Neural crest cell (in vitro differentiated cells): ENCODE measurements at regions not wholly inside any gene's neighbourhood (a gene's known extent, or its start where the extent isn't known, plus 50 kb on each side); places are given as distances from the start of the nearest gene placed in this dataset.

Source experiments
- DNase-seq: peaks from one replicate; pipeline ENCODE4 v3.0.0; 2021; ENCODE audit warnings: low read depth, mixed read lengths, low spot score
- H3K27ac Mint-ChIP-seq: one replicate; pipeline ENCODE4 v1.8.0; 2021; ENCODE audit warnings: mild to moderate bottlenecking, mixed read lengths; ENCODE audit not compliant: unreplicated experiment
- H3K27me3 Mint-ChIP-seq: 2 replicates; pipeline ENCODE4 v1.8.0; 2021; ENCODE audit warnings: low read depth, mild to moderate bottlenecking, mixed read lengths
- H3K36me3 Mint-ChIP-seq: 2 replicates; pipeline ENCODE4 v1.8.0; 2021; ENCODE audit warnings: low read depth, mild to moderate bottlenecking, mixed read lengths
- H3K4me1 Mint-ChIP-seq: 2 replicates; pipeline ENCODE4 v1.8.0; 2021; ENCODE audit warnings: mixed read lengths
- H3K4me3 Mint-ChIP-seq: one replicate; pipeline ENCODE4 v1.8.0; 2021; ENCODE audit warnings: mild to moderate bottlenecking, mixed read lengths
- H3K9me3 Mint-ChIP-seq: 2 replicates; pipeline ENCODE4 v1.8.0; 2021; ENCODE audit warnings: mixed read lengths
- TF ChIP-seq, protein P1 (sequence below): fragments of 200-600 bp; sonication (generic); conservative IDR thresholded peaks from 2 replicates; pipeline ENCODE4 v1.5.0; 2021; ENCODE audit warnings: antibody characterized with exemption, mild to moderate bottlenecking

DNA sequence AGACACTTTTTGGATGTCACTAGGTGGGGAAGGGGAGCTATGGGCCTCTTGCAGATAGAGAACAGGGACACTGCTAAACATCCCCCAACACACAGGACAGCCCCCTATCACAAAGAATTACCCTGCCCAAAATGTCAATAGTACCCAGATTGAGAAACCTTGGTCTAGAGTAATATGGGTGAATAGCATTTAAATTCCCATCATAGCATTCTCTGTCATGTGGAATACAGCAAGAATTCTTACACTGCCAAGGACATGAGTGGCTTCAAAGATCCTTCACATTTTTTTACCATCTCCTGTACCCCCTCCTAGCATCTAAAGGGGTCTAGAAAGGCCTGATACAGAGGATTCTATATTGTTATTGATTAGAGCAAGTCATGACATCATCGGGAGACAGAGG is 83.1 kb upstream of the SSTR4 start:
- H3K9me3 Mint-ChIP-seq, result peaks cover 2% of the 10 kb centered on the region
- H3K4me1 Mint-ChIP-seq, result no peaks in the 10 kb centered on the region
- DNase-seq, result no peak
- no peaks in the 10 kb centered on the region for H3K36me3 Mint-ChIP-seq
- no peak overlapping the region for H3K27ac Mint-ChIP-seq
- H3K27me3 Mint-ChIP-seq, result peaks cover 23% of the 10 kb centered on the region
- H3K4me3 Mint-ChIP-seq, result no peak overlapping the region
- TF ChIP-seq, protein P1, sequence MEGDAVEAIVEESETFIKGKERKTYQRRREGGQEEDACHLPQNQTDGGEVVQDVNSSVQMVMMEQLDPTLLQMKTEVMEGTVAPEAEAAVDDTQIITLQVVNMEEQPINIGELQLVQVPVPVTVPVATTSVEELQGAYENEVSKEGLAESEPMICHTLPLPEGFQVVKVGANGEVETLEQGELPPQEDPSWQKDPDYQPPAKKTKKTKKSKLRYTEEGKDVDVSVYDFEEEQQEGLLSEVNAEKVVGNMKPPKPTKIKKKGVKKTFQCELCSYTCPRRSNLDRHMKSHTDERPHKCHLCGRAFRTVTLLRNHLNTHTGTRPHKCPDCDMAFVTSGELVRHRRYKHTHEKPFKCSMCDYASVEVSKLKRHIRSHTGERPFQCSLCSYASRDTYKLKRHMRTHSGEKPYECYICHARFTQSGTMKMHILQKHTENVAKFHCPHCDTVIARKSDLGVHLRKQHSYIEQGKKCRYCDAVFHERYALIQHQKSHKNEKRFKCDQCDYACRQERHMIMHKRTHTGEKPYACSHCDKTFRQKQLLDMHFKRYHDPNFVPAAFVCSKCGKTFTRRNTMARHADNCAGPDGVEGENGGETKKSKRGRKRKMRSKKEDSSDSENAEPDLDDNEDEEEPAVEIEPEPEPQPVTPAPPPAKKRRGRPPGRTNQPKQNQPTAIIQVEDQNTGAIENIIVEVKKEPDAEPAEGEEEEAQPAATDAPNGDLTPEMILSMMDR, result no peak

DNA sequence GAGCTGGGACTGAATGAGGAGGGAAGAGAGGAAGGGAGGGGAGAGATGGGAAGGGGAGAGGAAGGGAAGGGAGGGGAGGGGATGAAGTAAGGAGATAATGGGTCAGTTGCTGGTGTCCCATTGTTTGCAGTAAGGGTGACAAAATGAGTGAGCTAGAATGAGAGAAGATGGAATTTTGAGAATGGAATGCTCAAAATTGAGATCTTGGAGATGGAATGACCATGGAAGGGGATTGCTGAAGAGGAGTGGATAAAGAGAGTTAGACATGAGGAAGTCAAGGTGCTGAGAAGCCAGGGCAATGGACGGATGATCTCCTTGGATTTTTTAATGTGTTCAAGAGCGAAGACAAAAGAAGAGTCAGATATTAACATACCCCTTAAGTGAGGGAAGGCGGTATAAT is 80.5 kb upstream of the SSTR4 start:
- H3K4me3 Mint-ChIP-seq, result no peak overlapping the region
- peaks cover 17% of the 10 kb centered on the region for H3K27me3 Mint-ChIP-seq
- no peak for DNase-seq

DNA sequence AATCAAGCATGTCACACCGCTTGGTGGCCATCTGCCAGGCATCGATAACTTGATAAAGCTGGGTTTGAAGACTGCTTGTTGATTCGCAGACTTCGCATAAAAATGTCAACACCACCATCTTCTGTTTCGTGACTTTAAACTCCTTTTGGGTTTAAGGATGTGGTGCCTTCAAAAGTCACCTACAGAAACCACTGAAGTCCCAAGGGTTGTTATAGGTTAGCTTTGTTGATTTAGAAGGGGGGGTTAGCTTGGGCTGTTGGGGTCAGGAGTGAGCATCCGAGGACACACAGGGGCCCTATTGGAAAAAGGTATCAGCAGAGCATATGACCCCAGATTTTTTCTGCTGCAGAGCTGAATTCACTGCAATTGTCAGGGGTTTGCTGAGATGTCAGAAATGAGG is 76.7 kb upstream of the SSTR4 start:
- peaks cover 28% of the 10 kb centered on the region for H3K27me3 Mint-ChIP-seq
- H3K9me3 Mint-ChIP-seq, result no peaks in the 10 kb centered on the region
- H3K36me3 Mint-ChIP-seq, result no peaks in the 10 kb centered on the region
- TF ChIP-seq, protein P1, result no peak
- H3K27ac Mint-ChIP-seq, result no peak overlapping the region
- no peak for DNase-seq
- H3K4me1 Mint-ChIP-seq, result no peaks in the 10 kb centered on the region
- H3K4me3 Mint-ChIP-seq, result no peak overlapping the region

More for the DNA sequence above, 80.5 kb upstream of the SSTR4 start:
- H3K4me1 Mint-ChIP-seq, result no peaks in the 10 kb centered on the region
- no peak overlapping the region for H3K27ac Mint-ChIP-seq
- no peaks in the 10 kb centered on the region for H3K36me3 Mint-ChIP-seq
- peaks cover 2% of the 10 kb centered on the region for H3K9me3 Mint-ChIP-seq
- TF ChIP-seq, protein P1, result no peak

DNA sequence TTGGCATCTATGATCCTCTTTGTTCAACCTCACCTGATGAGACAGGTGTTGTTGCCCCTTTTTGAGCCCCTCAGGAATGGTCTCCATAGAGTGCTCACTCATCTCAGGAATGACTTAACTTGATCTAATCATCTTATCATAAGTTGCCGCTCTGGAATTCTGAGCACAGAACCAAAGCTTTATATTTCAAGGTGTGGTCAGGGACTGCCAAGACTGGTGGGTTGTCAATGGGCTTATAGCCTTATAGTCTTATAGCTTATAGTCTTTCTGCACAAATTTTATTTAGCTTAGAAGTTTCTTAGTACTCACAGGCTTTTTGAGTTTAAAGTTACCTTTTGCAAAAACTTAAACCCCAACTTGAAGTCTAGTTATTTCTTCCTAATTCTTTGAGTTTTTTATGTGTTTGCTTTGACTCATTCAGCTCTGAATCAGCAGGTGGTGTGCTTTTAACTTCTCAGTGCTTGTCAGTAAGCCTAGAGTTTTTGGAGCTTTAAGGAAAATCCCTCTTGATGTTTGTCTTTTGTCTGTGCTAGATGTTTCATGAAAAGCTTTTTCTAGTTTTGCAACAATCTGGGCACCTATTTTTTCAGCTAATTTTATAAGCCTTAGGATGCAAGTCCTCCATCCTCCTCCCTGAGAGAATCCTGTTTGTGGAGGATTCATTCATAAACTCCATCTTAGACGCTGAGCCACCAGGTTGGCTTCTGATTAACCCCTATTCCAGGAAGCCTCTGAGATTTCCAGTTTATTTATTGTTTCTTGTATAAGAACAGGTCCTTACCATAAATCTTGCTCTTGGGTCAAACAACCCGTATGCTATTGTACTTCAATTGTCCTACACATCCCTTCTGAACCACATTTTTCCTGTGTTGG is 72.3 kb upstream of the SSTR4 start:
- no peak overlapping the region for H3K4me3 Mint-ChIP-seq
- TF ChIP-seq, protein P1, result no peak
- no peaks in the 10 kb centered on the region for H3K36me3 Mint-ChIP-seq
- DNase-seq, result no peak
- H3K4me1 Mint-ChIP-seq, result no peaks in the 10 kb centered on the region
- H3K27me3 Mint-ChIP-seq, result peaks cover 31% of the 10 kb centered on the region
- no peak overlapping the region for H3K27ac Mint-ChIP-seq
- no peaks in the 10 kb centered on the region for H3K9me3 Mint-ChIP-seq

DNA sequence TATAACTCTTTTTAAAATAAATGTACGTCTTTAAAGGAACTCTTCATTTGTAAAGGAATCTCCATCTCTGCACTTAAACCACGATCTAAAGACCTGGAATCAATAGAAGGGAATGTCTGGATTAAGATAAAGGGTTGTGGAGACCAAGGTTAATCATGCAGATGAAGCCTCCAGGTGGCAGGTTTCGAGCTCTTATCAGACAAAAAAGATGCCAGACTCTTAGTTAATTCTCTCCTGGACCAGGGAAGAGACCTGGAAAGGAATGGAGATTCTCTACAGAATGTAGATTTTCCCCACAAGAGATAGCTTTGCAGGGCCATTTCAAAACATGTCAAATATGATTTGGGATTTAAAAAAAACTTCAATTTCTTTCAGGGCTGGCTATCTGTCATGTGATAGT is 71.5 kb upstream of the SSTR4 start:
- Mint-ChIP-seq H3K27ac (no peak overlapping the region), H3K36me3 (no peaks in the 10 kb centered on the region), H3K27me3 (peaks cover 39% of the 10 kb centered on the region), H3K4me3 (no peak overlapping the region), H3K9me3 (peaks cover 7% of the 10 kb centered on the region), H3K4me1 (no peaks in the 10 kb centered on the region)
- TF ChIP-seq, protein P1, result no peak
- DNase-seq, result no peak
